ENCODE measurements at regions not wholly inside any gene's neighbourhood (a gene's known extent, or its start where the extent isn't known, plus 50 kb on each side); places are given as distances from the start of the nearest gene placed in this dataset.

GRCh38 chrX:87924619-87925018, 407.0 kb downstream of the KLHL4 start:
- intact Hi-C loops (cut with micrococcal nuclease; ENCODE audit: unreplicated experiment), result no loop called here
- POLR2A ChIA-PET (ENCODE audit: unreplicated experiment), result no interaction called here
- no TSS peak for BruUV-seq (replicated peaks)

GRCh38 chrX:87941841-87942240, 424.2 kb downstream of the KLHL4 start:
- BruUV-seq (replicated peaks), result no TSS peak
- H3K4me2 ChIP-seq, result no peak overlapping the region
- no peaks in the 10 kb centered on the region for H3K36me3 ChIP-seq (ENCODE audit: low read depth)
- intact Hi-C loops (cut with micrococcal nuclease; ENCODE audit: unreplicated experiment), result no loop called here
- H3K79me2 ChIP-seq (ENCODE audit: low read depth), result no peaks in the 10 kb centered on the region
- H3K4me3 ChIP-seq, result no peak overlapping the region
- H3K27ac ChIP-seq, result no peak overlapping the region
- CTCF ChIA-PET, result no interaction called here
- H3K27me3 ChIP-seq (ENCODE audit: insufficient read depth, low read depth), result no peaks in the 10 kb centered on the region
- no peaks in the 10 kb centered on the region for H3F3A ChIP-seq (ENCODE audit: insufficient read depth, low read depth)
- H3K9me2 ChIP-seq (ENCODE audit: insufficient read depth), result no peaks in the 10 kb centered on the region
- POLR2A ChIA-PET (ENCODE audit: unreplicated experiment), result no interaction called here
- TF ChIP-seq EZH2 (IDR thresholded peaks at IDR 0.05; ENCODE audit: low read depth) (no peak), CTCF (conservative IDR thresholded peaks at IDR 0.05) (no peak)
- no peaks in the 10 kb centered on the region for H4K20me1 ChIP-seq (ENCODE audit: insufficient read depth)
- H3K4me1 ChIP-seq (replicated peaks; ENCODE audit: insufficient read depth), result no peaks in the 10 kb centered on the region
- H3K9me3 ChIP-seq (ENCODE audit: insufficient read depth, low read depth), result no peaks in the 10 kb centered on the region
- H2AFZ ChIP-seq, result no peak overlapping the region
- DNase-seq, result no peak

More at GRCh38 chrX:87924619-87925018, 407.0 kb downstream of the KLHL4 start:
- H3F3A ChIP-seq (ENCODE audit: insufficient read depth, low read depth), result no peaks in the 10 kb centered on the region
- no peak overlapping the region for H2AFZ ChIP-seq
- DNase-seq, result no peak
- no peak overlapping the region for H3K27ac ChIP-seq
- CTCF ChIA-PET, result no interaction called here
- H3K27me3 ChIP-seq (ENCODE audit: insufficient read depth, low read depth), result no peaks in the 10 kb centered on the region
- H3K79me2 ChIP-seq (ENCODE audit: low read depth), result no peaks in the 10 kb centered on the region
- TF ChIP-seq CTCF (conservative IDR thresholded peaks at IDR 0.05) (no peak), EZH2 (IDR thresholded peaks at IDR 0.05; ENCODE audit: low read depth) (no peak)
- H3K9me3 ChIP-seq (ENCODE audit: insufficient read depth, low read depth), result no peaks in the 10 kb centered on the region
- H3K9me2 ChIP-seq (ENCODE audit: insufficient read depth), result no peaks in the 10 kb centered on the region
- H4K20me1 ChIP-seq (ENCODE audit: insufficient read depth), result no peaks in the 10 kb centered on the region
- no peaks in the 10 kb centered on the region for H3K4me1 ChIP-seq (replicated peaks; ENCODE audit: insufficient read depth)
- H3K36me3 ChIP-seq (ENCODE audit: low read depth), result no peaks in the 10 kb centered on the region
- H3K4me3 ChIP-seq, result no peak overlapping the region
- H3K4me2 ChIP-seq, result no peak overlapping the region

- Histone ChIP-seq H3K4me3 (no peak overlapping the region), H3K79me2 (ENCODE audit: low read depth) (no peaks in the 10 kb centered on the region), H3K4me2 (no peak overlapping the region), H3K27me3 (ENCODE audit: insufficient read depth, low read depth) (no peaks in the 10 kb centered on the region), H3K4me1 (replicated peaks; ENCODE audit: insufficient read depth) (no peaks in the 10 kb centered on the region), H3K27ac (no peak overlapping the region), H3K9me3 (ENCODE audit: insufficient read depth, low read depth) (no peaks in the 10 kb centered on the region), H2AFZ (no peak overlapping the region), H3K36me3 (ENCODE audit: low read depth) (no peaks in the 10 kb centered on the region), H3F3A (ENCODE audit: insufficient read depth, low read depth) (no peaks in the 10 kb centered on the region), H4K20me1 (ENCODE audit: insufficient read depth) (no peaks in the 10 kb centered on the region), H3K9me2 (ENCODE audit: insufficient read depth) (no peaks in the 10 kb centered on the region)
- ChIA-PET CTCF (no interaction called here), POLR2A (ENCODE audit: unreplicated experiment) (no interaction called here)
- intact Hi-C loops (cut with micrococcal nuclease; ENCODE audit: unreplicated experiment), result no loop called here
- no peak for DNase-seq
- TF ChIP-seq EZH2 (IDR thresholded peaks at IDR 0.05; ENCODE audit: low read depth), result no peak
- TF ChIP-seq CTCF (conservative IDR thresholded peaks at IDR 0.05), result no peak
- BruUV-seq (replicated peaks), result no TSS peak
These were observed 443.9 kb downstream of the KLHL4 start for GRCh38 chrX:87961471-87961870.
